Lower leg skin (tissue), 3 donors: ENCODE measurements at regions not wholly inside any gene's neighbourhood (a gene's known extent, or its start where the extent isn't known, plus 50 kb on each side); places are given as distances from the start of the nearest gene placed in this dataset.

ENCODE experiments used
- POLR2A ChIP-seq, 2 donors: fragments of 450-650 bp; IDR thresholded peaks; one replicate each; pipeline ENCODE4 v1.6.1; 2016 to 2017; ENCODE audit warnings: antibody characterized with exemption in 2 of 2, mild to moderate bottlenecking in 1 of 2, moderate library complexity in 1 of 2
- TF ChIP-seq, protein P1 (sequence below), 3 donors: fragments of 450-650 bp; IDR thresholded peaks; one replicate each; pipeline ENCODE4 v1.5.1; 2016; ENCODE audit warnings: antibody characterized with exemption in 3 of 3, mild to moderate bottlenecking in 3 of 3, moderate library complexity in 2 of 3

DNA sequence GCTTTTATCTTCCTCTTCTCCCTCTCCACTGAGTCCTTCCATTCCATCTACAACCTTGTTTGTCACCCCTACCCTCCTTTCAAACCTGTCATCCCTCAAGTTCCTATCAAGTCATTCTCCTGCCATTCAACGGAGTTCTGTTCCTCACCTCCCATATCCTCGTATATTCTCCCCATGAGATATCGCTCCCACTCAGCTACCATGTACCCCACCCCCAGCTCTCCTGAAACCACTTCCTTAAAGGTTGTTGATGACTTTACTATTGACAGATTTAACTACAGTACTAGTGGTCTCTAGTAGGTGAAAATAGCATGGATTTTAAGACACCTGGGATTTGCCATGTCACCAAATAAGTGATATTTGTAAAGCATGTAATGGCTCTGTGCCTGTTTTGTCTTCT, 107.4 kb upstream of the BARHL2 start:
- TF ChIP-seq, protein P1, sequence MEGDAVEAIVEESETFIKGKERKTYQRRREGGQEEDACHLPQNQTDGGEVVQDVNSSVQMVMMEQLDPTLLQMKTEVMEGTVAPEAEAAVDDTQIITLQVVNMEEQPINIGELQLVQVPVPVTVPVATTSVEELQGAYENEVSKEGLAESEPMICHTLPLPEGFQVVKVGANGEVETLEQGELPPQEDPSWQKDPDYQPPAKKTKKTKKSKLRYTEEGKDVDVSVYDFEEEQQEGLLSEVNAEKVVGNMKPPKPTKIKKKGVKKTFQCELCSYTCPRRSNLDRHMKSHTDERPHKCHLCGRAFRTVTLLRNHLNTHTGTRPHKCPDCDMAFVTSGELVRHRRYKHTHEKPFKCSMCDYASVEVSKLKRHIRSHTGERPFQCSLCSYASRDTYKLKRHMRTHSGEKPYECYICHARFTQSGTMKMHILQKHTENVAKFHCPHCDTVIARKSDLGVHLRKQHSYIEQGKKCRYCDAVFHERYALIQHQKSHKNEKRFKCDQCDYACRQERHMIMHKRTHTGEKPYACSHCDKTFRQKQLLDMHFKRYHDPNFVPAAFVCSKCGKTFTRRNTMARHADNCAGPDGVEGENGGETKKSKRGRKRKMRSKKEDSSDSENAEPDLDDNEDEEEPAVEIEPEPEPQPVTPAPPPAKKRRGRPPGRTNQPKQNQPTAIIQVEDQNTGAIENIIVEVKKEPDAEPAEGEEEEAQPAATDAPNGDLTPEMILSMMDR (IDR thresholded peaks at IDR 0.05), result no peak
- TF ChIP-seq POLR2A (IDR thresholded peaks at IDR 0.05), result no peak
